ENCODE measurements at regions not wholly inside any gene's neighbourhood (a gene's known extent, or its start where the extent isn't known, plus 50 kb on each side); places are given as distances from the start of the nearest gene placed in this dataset.
A peak's percentile ranks its signal among the peaks of the same experiment; 100 is the strongest.

GRCh38 chr3:150291515-150291914 lies 116.6 kb upstream of the TSC22D2 start:
- no peak for ATAC-seq (ENCODE audit: poor library complexity)
- no peak overlapping the region for H3K4me3 Mint-ChIP-seq
- no peaks in the 10 kb centered on the region for H3K4me1 ChIP-seq (ENCODE audit: insufficient read depth, low read length)
- H3K27ac ChIP-seq (ENCODE audit: low read depth in 1 of 2, low read length in 2 of 2): no peak overlapping the region
- peaks cover 0 to 15% of the 10 kb centered on the region in 2 experiments for H3K27me3 ChIP-seq (ENCODE audit: control insufficient read depth in 1 of 2, insufficient read depth in 2 of 2, low read length in 2 of 2)
- TF ChIP-seq CTCF (IDR thresholded peaks at IDR 0.05): no peak
- H3K4me3 ChIP-seq (ENCODE audit: low read length): no peak overlapping the region
- ChIA-PET POLR2A (no interaction called here), CTCF (no interaction called here)
- no peaks in the 10 kb centered on the region for H3K36me3 Mint-ChIP-seq (ENCODE audit: low read depth)
- no peaks in the 10 kb centered on the region for H3K9me3 Mint-ChIP-seq
- no peaks in the 10 kb centered on the region for H3K4me1 Mint-ChIP-seq (ENCODE audit: low read depth)
- peaks cover 30% of the 10 kb centered on the region for H3K27me3 Mint-ChIP-seq
- intact Hi-C loops (cut with DNase I, micrococcal nuclease): no loop called here
- no peaks in the 10 kb centered on the region for H3K36me3 ChIP-seq (ENCODE audit: insufficient read depth, low read length)
- DNase-seq: no peak
- no peak overlapping the region for H3K27ac Mint-ChIP-seq
- H3K9me3 ChIP-seq (ENCODE audit: control insufficient read depth in 1 of 2, insufficient read depth in 1 of 2, low read length in 2 of 2): no peaks in the 10 kb centered on the region

- peak in 5 of 14 experiments; percentile 1 to 68 (median 59) for DNase-seq
- no peaks in the 10 kb centered on the region for H3K9me3 ChIP-seq (ENCODE audit: control insufficient read depth in 1 of 2, insufficient read depth in 1 of 2, low read length in 2 of 2)
- H3K4me1 Mint-ChIP-seq (ENCODE audit: low read depth): no peaks in the 10 kb centered on the region
- peaks cover 0 to 8% of the 10 kb centered on the region in 2 experiments for H3K27me3 ChIP-seq (ENCODE audit: control insufficient read depth in 1 of 2, insufficient read depth in 2 of 2, low read length in 2 of 2)
- H3K4me3 ChIP-seq (ENCODE audit: low read length): no peak overlapping the region
- H3K9me3 Mint-ChIP-seq: no peaks in the 10 kb centered on the region
- ATAC-seq (ENCODE audit: poor library complexity): peak; percentile 82
- no peak overlapping the region for H3K27ac Mint-ChIP-seq
- no peaks in the 10 kb centered on the region for H3K36me3 Mint-ChIP-seq (ENCODE audit: low read depth)
- no peaks in the 10 kb centered on the region for H3K4me1 ChIP-seq (ENCODE audit: insufficient read depth, low read length)
- intact Hi-C loops (cut with DNase I, micrococcal nuclease): loop anchor here (1.0 to 10.0 kb wide), 4 partner anchors 124 to 322 kb away; no protein-coding TSS in a partner anchor
- no peaks in the 10 kb centered on the region for H3K36me3 ChIP-seq (ENCODE audit: insufficient read depth, low read length)
- peaks cover 16% of the 10 kb centered on the region for H3K27me3 Mint-ChIP-seq
- POLR2A ChIA-PET: interaction anchor here (0.7 kb wide), 1 partner anchor 209 kb away, joined by 5 read pairs; no protein-coding TSS in a partner anchor
- TF ChIP-seq CTCF (IDR thresholded peaks at IDR 0.05): peak; percentile 65
- H3K27ac ChIP-seq (ENCODE audit: low read depth in 1 of 2, low read length in 2 of 2): no peak overlapping the region
- CTCF ChIA-PET: interaction anchor here (0.7 to 1.9 kb wide), 10 partner anchors 10 to 319 kb away, joined by 3 to 12 read pairs (median 3); partner anchors contain the start of gene TSC22D2
- no peak overlapping the region for H3K4me3 Mint-ChIP-seq
Observed at GRCh38 chr3:150286390-150287147, 121.5 kb upstream of the TSC22D2 start.

- Mint-ChIP-seq H3K36me3 (ENCODE audit: low read depth) (no peaks in the 10 kb centered on the region), H3K27me3 (peaks cover 21% of the 10 kb centered on the region), H3K4me3 (no peak overlapping the region), H3K27ac (no peak overlapping the region), H3K9me3 (no peaks in the 10 kb centered on the region), H3K4me1 (ENCODE audit: low read depth) (no peaks in the 10 kb centered on the region)
- Histone ChIP-seq H3K9me3 (ENCODE audit: control insufficient read depth in 1 of 2, insufficient read depth in 1 of 2, low read length in 2 of 2) (no peaks in the 10 kb centered on the region), H3K27ac (ENCODE audit: low read depth in 1 of 2, low read length in 2 of 2) (no peak overlapping the region), H3K27me3 (ENCODE audit: control insufficient read depth in 1 of 2, insufficient read depth in 2 of 2, low read length in 2 of 2) (peaks cover 3 to 4% of the 10 kb centered on the region in 2 experiments), H3K36me3 (ENCODE audit: insufficient read depth, low read length) (no peaks in the 10 kb centered on the region), H3K4me1 (ENCODE audit: insufficient read depth, low read length) (no peaks in the 10 kb centered on the region), H3K4me3 (ENCODE audit: low read length) (no peak overlapping the region)
- no peak for TF ChIP-seq CTCF (IDR thresholded peaks at IDR 0.05)
- CTCF ChIA-PET: interaction anchor here (1.5 to 1.9 kb wide), 6 partner anchors 11 to 210 kb away, joined by 3 to 12 read pairs (median 4); no protein-coding TSS in a partner anchor
- no peak for ATAC-seq (ENCODE audit: poor library complexity)
- POLR2A ChIA-PET: interaction anchor here (1.0 kb wide), 1 partner anchor 210 kb away, joined by 4 read pairs; no protein-coding TSS in a partner anchor
- intact Hi-C loops (cut with DNase I, micrococcal nuclease): loop anchor here (5.0 to 10.0 kb wide), 2 partner anchors 127 to 321 kb away; no protein-coding TSS in a partner anchor
- DNase-seq: no peak
Observed at GRCh38 chr3:150285601-150286000, 122.5 kb upstream of the TSC22D2 start.
